ENCODE measurements at regions not wholly inside any gene's neighbourhood (a gene's known extent, or its start where the extent isn't known, plus 50 kb on each side); places are given as distances from the start of the nearest gene placed in this dataset.

GRCh38 chr2:145352484-145352883, 832.6 kb upstream of the ZEB2 start:
- DNase-seq (ENCODE audit: low spot score) (no peak), ATAC-seq (no peak)
- H3K36me3 ChIP-seq (ENCODE audit: insufficient read depth), result no peaks in the 10 kb centered on the region
- H3K27ac Mint-ChIP-seq, result no peak overlapping the region
- H3K4me2 ChIP-seq, result no peak overlapping the region
- no peak overlapping the region for H3K4me3 Mint-ChIP-seq
- H2AFZ ChIP-seq, result no peak overlapping the region
- no peaks in the 10 kb centered on the region for H3K79me2 ChIP-seq (replicated peaks; ENCODE audit: insufficient read depth)
- H3K27ac ChIP-seq (ENCODE audit: low read depth), result no peak overlapping the region
- no peak for TF ChIP-seq EZH2 (IDR thresholded peaks at IDR 0.05; ENCODE audit: low read depth, unreplicated experiment)
- no peak for TF ChIP-seq REST (IDR thresholded peaks at IDR 0.05; ENCODE audit: unreplicated experiment)
- no peak for TF ChIP-seq POLR2AphosphoS5 (IDR thresholded peaks at IDR 0.05; ENCODE audit: low read depth)
- TF ChIP-seq JUNB (IDR thresholded peaks at IDR 0.05; ENCODE audit: unreplicated experiment), result no peak
- TF ChIP-seq CTCF (conservative IDR thresholded peaks at IDR 0.05; ENCODE audit: low read depth in 2 of 2), result no peak
- no peak for TF ChIP-seq NANOG (IDR thresholded peaks at IDR 0.05; ENCODE audit: borderline replicate concordance)
- TF ChIP-seq ZNF462 (CRISPR knock-in tag; IDR thresholded peaks at IDR 0.05), result no peak
- no peak for TF ChIP-seq EZH2phosphoT487 (IDR thresholded peaks at IDR 0.05; ENCODE audit: unreplicated experiment)
- TF ChIP-seq ETS1 (IDR thresholded peaks at IDR 0.05), result no peak
- no peak for TF ChIP-seq CREB1 (CRISPR knock-in tag; IDR thresholded peaks at IDR 0.05; ENCODE audit: low read depth)
- no peak for TF ChIP-seq ZNF114 (CRISPR knock-in tag; IDR thresholded peaks at IDR 0.05)
- TF ChIP-seq STAT1 (IDR thresholded peaks at IDR 0.05; ENCODE audit: unreplicated experiment), result no peak
- no peak for TF ChIP-seq ZNF331 (CRISPR knock-in tag; IDR thresholded peaks at IDR 0.05; ENCODE audit: low read depth)
- no peaks in the 10 kb centered on the region for H3K36me3 Mint-ChIP-seq (ENCODE audit: low read depth)
- no peaks in the 10 kb centered on the region; the same call in 2 of the 3 replicates for H3K4me1 Mint-ChIP-seq
- H3K4me1 ChIP-seq (ENCODE audit: insufficient read depth), result no peaks in the 10 kb centered on the region
- H3K9me3 Mint-ChIP-seq, result no peaks in the 10 kb centered on the region
- no peaks in the 10 kb centered on the region for H3K9me2 ChIP-seq (ENCODE audit: insufficient read depth)
- no peaks in the 10 kb centered on the region for H3F3A ChIP-seq (replicated peaks; ENCODE audit: low read depth)
- H3K27me3 ChIP-seq (ENCODE audit: insufficient read depth), result no peaks in the 10 kb centered on the region
- no peaks in the 10 kb centered on the region for H3K27me3 Mint-ChIP-seq (ENCODE audit: insufficient read depth, low read depth, poor library complexity)
- H3K4me3 ChIP-seq, result no peak overlapping the region
- H4K20me1 ChIP-seq (replicated peaks; ENCODE audit: insufficient read depth), result no peaks in the 10 kb centered on the region

Data from GM23338 (cell line).